Neural progenitor cell (in vitro differentiated cells): ENCODE measurements at regions not wholly inside any gene's neighbourhood (a gene's known extent, or its start where the extent isn't known, plus 50 kb on each side); places are given as distances from the start of the nearest gene placed in this dataset.

Source experiments
- EZH2 ChIP-seq: fragments of 200-600 bp; sonication (generic); IDR thresholded peaks from 2 replicates; pipeline ENCODE4 v1.6.1; 2017; ENCODE audit warnings: antibody characterized with exemption, mild to moderate bottlenecking, moderate library complexity
- TF ChIP-seq, protein P1 (sequence below): fragments of 200-600 bp; sonication (generic); IDR thresholded peaks from 2 replicates; pipeline ENCODE4 v1.5.1; 2017; ENCODE audit warnings: antibody characterized with exemption, mild to moderate bottlenecking

DNA sequence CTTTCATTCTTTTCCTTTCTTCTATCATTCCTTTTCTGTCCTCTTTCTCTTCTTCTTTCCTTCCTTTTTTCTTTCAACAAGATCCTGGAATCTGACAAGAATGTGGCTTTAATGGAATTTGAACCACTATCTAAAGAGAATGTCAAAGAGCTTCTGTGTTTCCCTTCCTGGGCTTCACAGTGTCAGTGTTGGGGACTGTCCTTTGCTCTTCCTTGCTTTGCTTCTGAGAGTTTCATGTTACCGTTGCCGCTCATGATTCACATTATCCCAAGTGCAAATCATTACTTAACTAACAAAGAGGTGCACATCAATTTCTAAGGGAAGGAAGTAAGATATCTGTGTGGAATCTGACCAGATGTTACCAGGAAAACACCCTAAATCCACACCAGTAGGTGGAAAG, 90.5 kb upstream of the DDIT4L start:
- TF ChIP-seq, protein P1, sequence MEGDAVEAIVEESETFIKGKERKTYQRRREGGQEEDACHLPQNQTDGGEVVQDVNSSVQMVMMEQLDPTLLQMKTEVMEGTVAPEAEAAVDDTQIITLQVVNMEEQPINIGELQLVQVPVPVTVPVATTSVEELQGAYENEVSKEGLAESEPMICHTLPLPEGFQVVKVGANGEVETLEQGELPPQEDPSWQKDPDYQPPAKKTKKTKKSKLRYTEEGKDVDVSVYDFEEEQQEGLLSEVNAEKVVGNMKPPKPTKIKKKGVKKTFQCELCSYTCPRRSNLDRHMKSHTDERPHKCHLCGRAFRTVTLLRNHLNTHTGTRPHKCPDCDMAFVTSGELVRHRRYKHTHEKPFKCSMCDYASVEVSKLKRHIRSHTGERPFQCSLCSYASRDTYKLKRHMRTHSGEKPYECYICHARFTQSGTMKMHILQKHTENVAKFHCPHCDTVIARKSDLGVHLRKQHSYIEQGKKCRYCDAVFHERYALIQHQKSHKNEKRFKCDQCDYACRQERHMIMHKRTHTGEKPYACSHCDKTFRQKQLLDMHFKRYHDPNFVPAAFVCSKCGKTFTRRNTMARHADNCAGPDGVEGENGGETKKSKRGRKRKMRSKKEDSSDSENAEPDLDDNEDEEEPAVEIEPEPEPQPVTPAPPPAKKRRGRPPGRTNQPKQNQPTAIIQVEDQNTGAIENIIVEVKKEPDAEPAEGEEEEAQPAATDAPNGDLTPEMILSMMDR, result no peak
- TF ChIP-seq EZH2, result no peak
